ENCODE measurements at regions not wholly inside any gene's neighbourhood (a gene's known extent, or its start where the extent isn't known, plus 50 kb on each side); places are given as distances from the start of the nearest gene placed in this dataset.
"Not testable (repeated sequence)": the region's sequence is repeated elsewhere in the genome, so short reads cannot be mapped to it uniquely, and the experiment has no call there.

GRCh38 chr12:97714107-97714563, 251.5 kb downstream of the RMST start:
- no peak for DNase-seq

- DNase-seq: no peak
Measured at GRCh38 chr12:97716356-97716755, 253.8 kb downstream of the RMST start.

GRCh38 chr12:97723801-97724200, 261.2 kb downstream of the RMST start:
- DNase-seq: not testable (repeated sequence)

- DNase-seq: no peak
Measured at GRCh38 chr12:97745406-97746101, 282.9 kb downstream of the RMST start.

- DNase-seq: peak; percentile 47
Measured at GRCh38 chr12:97748298-97748697, 285.7 kb downstream of the RMST start.

- DNase-seq: no peak
Measured at GRCh38 chr12:97751704-97752103, 289.1 kb downstream of the RMST start.

DNA sequence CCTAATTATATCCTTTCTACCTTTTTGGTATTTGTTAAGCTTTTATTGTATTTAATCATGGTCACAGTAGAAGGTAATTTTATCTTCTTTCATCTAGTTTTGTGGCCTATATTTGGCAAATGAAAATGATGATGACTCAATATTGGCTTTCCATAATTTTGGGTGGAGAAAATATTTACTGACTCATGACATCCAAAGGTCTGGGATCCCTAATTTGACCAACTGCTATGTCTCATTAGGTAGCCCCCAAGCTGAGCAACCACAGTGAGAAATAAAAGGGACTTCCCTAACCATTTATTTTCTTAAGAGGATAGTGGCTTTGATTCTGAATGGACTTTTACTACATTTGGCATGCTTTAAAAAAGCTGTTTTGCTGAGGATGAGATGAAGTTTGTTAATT, 289.5 kb downstream of the RMST start:
- no peak for DNase-seq

- DNase-seq: no peak
Measured at GRCh38 chr12:97753332-97753731, 290.7 kb downstream of the RMST start.

DNA sequence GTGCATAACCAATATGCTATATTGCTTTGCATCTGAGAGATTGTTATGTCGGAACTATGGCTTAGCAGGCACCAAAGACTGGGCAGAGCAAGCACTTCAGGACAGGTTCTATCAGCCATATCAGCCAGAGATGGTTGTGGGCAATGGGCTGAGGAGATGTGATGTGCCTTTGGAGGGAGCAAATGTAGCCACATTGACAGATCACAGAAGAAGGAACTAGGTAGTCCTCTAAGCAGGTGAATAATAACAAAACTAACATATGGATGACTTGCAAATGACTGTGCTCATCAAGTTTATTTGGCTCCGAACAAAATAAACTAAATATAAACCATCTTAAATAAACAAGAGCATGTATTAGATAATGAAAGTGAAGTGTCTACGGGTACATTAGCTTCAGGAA, 291.7 kb downstream of the RMST start:
- DNase-seq: no peak

- no peak for DNase-seq
Measured at GRCh38 chr12:97756066-97756666, 293.6 kb downstream of the RMST start.

- DNase-seq: no peak
Measured at GRCh38 chr12:97756741-97757140, 294.1 kb downstream of the RMST start.

DNA sequence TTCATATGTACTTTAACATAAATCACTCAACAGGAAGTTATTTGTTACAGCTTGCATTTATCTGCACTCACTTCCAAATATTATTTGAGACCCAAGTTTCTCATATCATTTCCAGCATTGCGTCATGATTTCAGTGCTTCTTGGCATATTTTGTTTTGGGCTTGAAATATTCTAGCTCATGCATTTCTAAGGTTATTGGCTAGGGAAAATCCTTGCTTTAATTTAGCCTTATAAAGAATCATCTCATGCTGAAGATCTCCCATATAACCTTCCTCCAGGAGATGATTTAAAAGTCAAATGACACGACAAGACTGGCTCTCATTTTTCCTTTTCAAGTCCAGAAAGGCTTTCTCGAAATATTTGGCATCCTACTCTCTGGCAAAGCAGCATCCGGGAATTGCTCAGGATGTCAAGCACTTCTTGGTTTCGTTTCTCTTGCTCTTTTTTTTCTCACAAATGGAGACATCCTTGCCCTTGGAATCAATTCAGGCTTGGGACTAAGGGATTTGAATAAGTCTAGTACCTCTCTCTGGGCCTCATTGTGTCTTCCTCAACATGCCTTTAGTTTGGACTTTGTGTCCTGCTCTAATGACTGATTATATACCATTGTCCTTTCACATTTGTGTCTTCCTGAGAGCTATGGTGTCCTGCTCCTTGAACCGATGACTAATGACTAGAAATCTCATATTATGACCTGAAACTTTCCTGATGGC, 295.0 kb downstream of the RMST start:
- no peak for DNase-seq

DNA sequence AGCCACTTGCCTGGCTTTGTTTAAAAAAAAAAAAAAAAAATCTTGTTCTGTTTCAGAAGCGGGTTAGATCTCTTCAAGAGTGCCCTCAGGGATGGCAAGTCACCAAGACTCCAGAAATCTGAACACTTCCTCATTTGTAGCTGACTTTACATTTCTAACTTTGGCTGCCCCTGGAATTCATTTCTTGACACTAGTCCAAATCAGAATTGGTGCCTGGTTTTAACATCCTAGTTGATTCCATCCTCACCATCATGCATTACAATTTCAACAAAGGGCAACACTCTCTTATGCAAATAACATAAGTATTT, 295.5 kb downstream of the RMST start:
- no peak for DNase-seq

DNA sequence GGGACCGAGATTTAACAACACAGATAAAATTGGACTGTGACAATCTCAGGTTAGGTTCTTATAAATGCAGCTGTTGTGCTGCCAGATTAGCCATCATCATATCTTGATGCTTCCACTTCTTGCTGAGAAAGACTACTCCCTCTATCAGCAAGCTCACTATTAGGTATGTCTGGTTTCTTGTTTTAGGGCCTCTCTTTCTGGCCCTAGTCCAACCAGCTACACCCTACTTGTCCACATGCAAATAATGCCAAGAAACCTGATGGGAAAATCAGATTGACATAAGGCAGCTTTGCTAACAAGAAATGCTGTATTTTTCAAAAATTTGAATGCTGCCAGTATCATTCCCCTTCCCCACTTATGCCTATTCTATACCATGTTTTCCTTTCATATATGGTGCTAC, 296.0 kb downstream of the RMST start:
- no peak for DNase-seq

- no peak for DNase-seq
Measured at GRCh38 chr12:97760601-97761000, 298.0 kb downstream of the RMST start.

DNA sequence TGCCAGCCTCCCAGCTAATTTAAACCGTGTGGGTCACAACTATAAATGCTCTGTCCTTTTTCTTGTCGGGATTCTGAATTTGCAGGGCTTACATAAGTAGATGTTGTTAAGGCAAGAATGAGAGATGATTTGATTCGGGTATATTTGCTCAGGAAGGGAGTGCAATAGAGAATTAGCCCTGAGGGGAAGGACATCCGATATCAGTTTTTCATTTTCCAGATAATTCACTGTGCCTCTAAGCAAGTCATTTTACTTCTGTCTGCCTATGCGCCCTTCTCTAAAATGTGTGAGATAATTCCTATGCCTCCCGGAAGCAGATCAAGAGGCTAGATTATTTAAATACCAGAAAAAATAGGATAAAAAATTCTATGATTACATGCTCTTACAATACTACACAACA, 300.5 kb downstream of the RMST start:
- no peak for DNase-seq

DNA sequence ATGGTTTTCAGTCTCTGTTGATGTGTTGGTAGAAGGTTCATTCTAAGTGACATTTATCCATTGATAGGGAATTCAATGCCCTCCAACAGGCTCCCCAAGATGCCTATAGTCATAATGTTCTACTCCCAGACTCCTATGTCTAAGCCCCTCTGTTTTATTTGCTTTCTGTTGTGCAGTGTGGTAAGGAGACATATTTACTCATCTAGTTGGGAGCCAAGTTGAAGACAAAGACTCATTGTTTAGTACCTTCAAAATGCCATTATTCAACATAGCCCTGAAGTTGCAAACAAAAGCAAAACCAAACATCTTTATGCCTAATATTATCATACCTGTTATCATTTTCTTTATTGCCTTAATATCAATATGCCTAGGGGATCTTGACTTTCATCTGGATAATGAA, 302.1 kb downstream of the RMST start:
- no peak for DNase-seq

DNA sequence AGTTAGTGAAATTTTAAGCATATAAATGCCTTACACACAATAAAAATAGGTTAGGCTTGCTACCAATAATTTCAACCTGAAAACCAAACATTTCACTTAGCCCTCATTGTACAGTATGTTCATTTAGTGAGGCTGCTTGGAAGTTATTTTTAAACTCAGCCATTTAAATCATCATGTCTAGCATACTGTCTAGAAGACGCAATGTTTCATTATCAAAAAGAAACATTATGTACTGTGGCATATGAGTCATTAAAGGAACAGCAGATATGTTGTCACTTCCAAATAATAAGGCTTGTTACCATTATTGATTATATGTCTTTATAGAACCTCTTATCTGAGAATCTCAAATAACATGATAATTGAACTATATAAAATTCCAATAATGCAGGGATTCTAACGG, 304.7 kb downstream of the RMST start:
- DNase-seq: no peak

- DNase-seq: no peak
Measured at GRCh38 chr12:97778111-97778510, 315.5 kb downstream of the RMST start.

DNA sequence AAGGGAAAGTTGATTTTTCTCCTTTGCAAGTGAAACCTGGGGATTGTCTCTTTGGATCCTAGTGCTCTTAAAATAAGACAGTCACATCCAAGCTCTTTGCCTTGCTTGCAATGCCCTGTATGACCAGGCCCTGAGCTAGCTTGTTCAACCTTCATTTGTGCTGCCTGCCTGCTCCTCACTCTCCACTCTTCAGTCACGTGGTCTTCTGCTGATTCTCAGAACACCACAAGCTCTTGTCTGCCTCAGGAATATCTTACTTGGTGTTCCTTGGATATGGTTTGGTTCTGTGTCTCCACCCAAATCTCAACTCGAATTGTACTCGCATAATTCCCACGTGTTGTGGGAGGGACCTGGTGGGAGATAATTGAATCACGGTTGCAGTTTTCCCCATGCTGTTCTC, 318.7 kb downstream of the RMST start:
- DNase-seq: no peak

DNA sequence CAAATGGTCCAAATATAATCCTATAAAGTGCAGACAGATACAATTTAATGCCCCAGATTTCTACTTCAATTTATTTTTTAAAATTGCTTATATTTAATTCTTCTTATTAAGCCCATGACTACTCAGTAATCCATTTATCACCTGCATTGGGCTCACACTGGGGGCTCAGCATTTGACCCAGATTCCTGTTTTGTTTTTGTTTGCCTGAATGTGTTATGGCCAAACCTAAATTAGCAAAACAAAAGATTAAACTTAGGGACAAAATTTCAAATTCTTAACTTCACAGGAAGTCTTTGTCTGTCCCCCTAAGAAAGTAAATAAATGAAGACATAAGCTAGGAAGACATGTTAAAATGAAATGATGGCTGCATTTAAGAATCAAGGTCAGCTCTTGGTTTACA, 322.3 kb downstream of the RMST start:
- DNase-seq: no peak

- no peak for DNase-seq
Measured at GRCh38 chr12:97790281-97790680, 327.7 kb downstream of the RMST start.

GRCh38 chr12:97797473-97797872, 334.9 kb downstream of the RMST start:
- no peak for DNase-seq

GRCh38 chr12:97800561-97800960, 338.0 kb downstream of the RMST start:
- no peak for DNase-seq
